ENCODE measurements at regions not wholly inside any gene's neighbourhood (a gene's known extent, or its start where the extent isn't known, plus 50 kb on each side); places are given as distances from the start of the nearest gene placed in this dataset.
"Not testable (repeated sequence)": the region's sequence is repeated elsewhere in the genome, so short reads cannot be mapped to it uniquely, and the experiment has no call there.

DNA sequence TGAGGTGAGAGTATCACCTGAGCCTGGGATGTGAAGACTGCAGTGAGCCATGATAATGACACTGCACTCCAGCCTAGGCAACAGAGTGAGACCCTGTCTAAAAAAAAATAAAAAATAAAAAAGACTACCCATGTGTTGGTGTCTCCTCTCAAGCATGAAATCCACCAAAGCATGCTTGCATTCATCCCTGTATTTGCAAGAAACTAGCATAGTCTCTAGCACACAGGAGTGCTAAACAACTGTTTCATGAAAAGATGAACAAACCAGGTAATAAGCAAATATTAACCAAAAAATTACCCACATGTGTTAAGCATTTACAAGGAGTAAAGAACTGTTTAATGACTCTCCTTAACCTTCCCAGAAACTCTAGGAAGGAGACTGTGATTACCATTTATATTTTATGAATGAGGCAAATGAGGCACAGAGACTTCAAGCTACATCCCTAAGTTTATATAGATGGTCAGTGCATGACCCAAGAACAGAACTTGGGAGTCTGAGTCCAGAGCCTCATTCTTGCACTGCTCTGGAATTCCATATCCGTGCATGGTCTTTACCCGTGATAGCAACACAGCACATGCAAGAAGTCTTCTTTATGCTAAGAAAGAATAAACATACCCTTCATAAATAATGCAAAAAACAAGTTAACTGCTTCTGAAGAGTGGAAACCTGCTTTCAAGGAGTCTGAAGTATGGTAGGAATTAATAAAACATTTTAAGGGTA is 186.1 kb upstream of the STS start:
- no peaks in the 10 kb centered on the region for H3K36me3 ChIP-seq
- H3K4me3 ChIP-seq, result no peak overlapping the region
- TF ChIP-seq, protein P1, sequence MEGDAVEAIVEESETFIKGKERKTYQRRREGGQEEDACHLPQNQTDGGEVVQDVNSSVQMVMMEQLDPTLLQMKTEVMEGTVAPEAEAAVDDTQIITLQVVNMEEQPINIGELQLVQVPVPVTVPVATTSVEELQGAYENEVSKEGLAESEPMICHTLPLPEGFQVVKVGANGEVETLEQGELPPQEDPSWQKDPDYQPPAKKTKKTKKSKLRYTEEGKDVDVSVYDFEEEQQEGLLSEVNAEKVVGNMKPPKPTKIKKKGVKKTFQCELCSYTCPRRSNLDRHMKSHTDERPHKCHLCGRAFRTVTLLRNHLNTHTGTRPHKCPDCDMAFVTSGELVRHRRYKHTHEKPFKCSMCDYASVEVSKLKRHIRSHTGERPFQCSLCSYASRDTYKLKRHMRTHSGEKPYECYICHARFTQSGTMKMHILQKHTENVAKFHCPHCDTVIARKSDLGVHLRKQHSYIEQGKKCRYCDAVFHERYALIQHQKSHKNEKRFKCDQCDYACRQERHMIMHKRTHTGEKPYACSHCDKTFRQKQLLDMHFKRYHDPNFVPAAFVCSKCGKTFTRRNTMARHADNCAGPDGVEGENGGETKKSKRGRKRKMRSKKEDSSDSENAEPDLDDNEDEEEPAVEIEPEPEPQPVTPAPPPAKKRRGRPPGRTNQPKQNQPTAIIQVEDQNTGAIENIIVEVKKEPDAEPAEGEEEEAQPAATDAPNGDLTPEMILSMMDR (IDR thresholded peaks at IDR 0.05), result no peak
- no peak for TF ChIP-seq POLR2A (IDR thresholded peaks at IDR 0.05)
- no peak for DNase-seq
- no peaks in the 10 kb centered on the region for H3K27me3 ChIP-seq
- H3K27ac ChIP-seq, result no peak overlapping the region
- H3K4me1 ChIP-seq, result no peaks in the 10 kb centered on the region
- H3K9me3 ChIP-seq, result no peaks in the 10 kb centered on the region

DNA sequence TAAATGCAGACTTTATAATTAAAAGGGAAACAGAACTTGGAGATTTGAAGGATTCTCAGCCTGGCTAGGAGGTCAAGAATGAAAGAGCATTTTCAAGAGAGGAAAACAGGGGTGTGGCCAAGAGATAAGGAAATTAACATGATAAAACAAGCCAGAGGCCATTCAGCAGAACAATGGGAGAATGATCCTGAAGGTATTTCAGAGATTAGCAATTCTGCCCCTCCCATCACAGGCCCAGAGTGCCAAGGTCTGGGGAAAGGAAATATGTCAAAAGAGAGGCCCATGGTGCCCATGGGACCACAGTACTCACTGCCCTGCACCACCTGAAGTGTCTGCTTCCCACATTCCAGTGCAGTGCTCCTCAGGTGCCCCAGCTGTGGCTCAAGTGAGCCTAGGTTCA is 188.5 kb upstream of the STS start:
- H3K27ac ChIP-seq, result no peak overlapping the region
- TF ChIP-seq, protein P1 (IDR thresholded peaks at IDR 0.05), result no peak
- no peak for TF ChIP-seq POLR2A (IDR thresholded peaks at IDR 0.05)
- H3K4me1 ChIP-seq, result no peaks in the 10 kb centered on the region
- H3K27me3 ChIP-seq, result no peaks in the 10 kb centered on the region
- no peak for DNase-seq
- H3K36me3 ChIP-seq, result no peaks in the 10 kb centered on the region
- no peaks in the 10 kb centered on the region for H3K9me3 ChIP-seq
- H3K4me3 ChIP-seq, result no peak overlapping the region

DNA sequence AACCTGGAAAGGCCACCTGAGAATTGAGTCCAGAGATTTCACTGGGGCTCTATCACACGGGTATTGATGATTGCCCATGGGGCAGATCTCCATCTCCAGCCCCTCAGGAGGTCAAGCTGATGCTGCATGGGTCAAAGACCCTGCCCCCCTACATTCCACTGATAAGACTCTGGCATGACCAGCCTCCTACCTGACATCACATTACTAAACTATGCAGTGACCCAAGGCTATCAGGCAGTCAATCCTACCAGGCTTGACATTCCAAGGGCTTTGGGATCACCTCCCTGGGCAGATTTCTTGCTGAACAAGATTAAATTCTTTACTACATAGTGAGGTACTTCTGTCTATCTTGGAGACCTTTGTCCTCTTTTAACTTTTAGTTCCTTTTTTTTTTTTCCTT is 192.7 kb upstream of the STS start:
- no peaks in the 10 kb centered on the region for H3K9me3 ChIP-seq
- no peaks in the 10 kb centered on the region for H3K36me3 ChIP-seq
- H3K4me1 ChIP-seq, result no peaks in the 10 kb centered on the region
- no peak for DNase-seq
- no peak overlapping the region for H3K27ac ChIP-seq
- H3K4me3 ChIP-seq, result no peak overlapping the region
- H3K27me3 ChIP-seq, result no peaks in the 10 kb centered on the region
- TF ChIP-seq POLR2A (IDR thresholded peaks at IDR 0.05), result no peak
- TF ChIP-seq, protein P1 (IDR thresholded peaks at IDR 0.05), result no peak

DNA sequence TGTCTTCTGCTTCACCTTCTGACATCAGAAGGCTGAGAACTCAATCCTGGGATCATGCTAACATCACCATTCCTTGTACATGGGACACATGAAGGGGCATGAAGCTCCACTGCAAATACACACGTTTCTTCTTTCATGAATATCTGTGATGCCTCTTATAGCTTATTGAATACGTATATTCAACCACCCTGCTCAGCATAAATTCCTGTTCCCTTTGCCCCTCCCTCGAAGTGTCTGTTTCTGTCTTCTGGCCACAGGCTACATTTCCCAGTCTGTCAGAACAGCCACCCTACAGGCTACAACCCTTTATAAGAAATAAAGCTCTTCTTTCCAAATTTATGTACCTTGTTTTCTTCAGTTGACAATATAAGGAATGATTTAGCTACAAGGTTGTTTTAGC is 201.3 kb upstream of the STS start:
- Histone ChIP-seq H3K9me3 (no peaks in the 10 kb centered on the region), H3K4me3 (no peak overlapping the region), H3K27ac (no peak overlapping the region), H3K4me1 (no peaks in the 10 kb centered on the region), H3K36me3 (no peaks in the 10 kb centered on the region), H3K27me3 (no peaks in the 10 kb centered on the region)
- TF ChIP-seq, protein P1 (IDR thresholded peaks at IDR 0.05), result no peak
- no peak for TF ChIP-seq POLR2A (IDR thresholded peaks at IDR 0.05)
- no peak for DNase-seq

DNA sequence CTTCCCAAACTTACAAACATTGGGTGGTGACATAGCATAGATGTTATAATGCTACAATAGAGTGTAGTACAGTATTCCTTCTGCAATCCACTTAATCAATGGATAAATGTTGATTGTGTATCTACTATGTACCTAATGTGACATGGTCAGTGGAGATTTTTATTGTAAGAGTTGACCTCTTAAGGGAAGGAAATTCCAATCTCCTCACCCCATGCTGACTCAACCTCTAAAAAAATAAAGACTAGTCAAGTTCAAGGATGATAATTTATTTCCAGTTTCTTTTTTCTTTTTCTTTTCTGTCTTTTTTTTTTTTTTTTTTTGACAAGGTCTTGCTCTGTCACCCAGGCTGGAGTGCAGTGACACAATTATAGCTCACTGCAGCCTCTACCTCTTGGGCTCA is 206.5 kb upstream of the STS start:
- DNase-seq, result no peak
- Histone ChIP-seq H3K27ac (no peak overlapping the region), H3K36me3 (no peaks in the 10 kb centered on the region), H3K4me1 (no peaks in the 10 kb centered on the region), H3K4me3 (no peak overlapping the region), H3K27me3 (no peaks in the 10 kb centered on the region), H3K9me3 (no peaks in the 10 kb centered on the region)
- TF ChIP-seq, protein P1 (IDR thresholded peaks at IDR 0.05), result no peak
- TF ChIP-seq POLR2A (IDR thresholded peaks at IDR 0.05), result no peak

DNA sequence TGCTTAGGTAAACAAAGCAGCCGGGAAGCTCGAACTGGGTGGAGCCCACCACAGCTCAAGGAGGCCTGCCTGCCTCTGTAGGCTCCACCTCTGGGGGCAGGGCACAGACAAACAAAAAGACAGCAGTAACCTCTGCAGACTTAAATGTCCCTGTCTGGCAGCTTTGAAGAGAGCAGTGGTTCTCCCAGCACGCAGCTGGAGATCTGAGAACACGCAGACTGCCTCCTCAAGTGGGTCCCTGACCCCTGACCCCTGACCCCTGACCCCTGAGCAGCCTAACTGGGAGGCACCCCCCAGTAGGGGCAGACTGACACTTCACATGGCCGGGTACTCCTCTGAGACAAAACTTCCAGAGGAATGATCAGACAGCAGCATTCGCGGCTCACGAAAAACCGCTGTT is 214.6 kb upstream of the STS start:
- H3K4me1 ChIP-seq, H3K9me3 ChIP-seq, DNase-seq, H3K4me3 ChIP-seq, H3K36me3 ChIP-seq, H3K27me3 ChIP-seq, H3K27ac ChIP-seq: not testable (repeated sequence)

Measured in Peyer's patch (tissue), 4 donors.